Liver (tissue), 3 donors: ENCODE measurements at regions not wholly inside any gene's neighbourhood (a gene's known extent, or its start where the extent isn't known, plus 50 kb on each side); places are given as distances from the start of the nearest gene placed in this dataset.

Source experiments
- MAX ChIP-seq: IDR thresholded peaks from 2 replicates; pipeline ENCODE4 v1.6.1; 2016; ENCODE audit warnings: antibody characterized with exemption
- RAD21 ChIP-seq, 2 donors: IDR thresholded peaks; 2 replicates each; pipeline ENCODE4 v1.6.1; 2016; ENCODE audit warnings: antibody characterized with exemption in 2 of 2, mild to moderate bottlenecking in 2 of 2
- SP1 ChIP-seq: IDR thresholded peaks from 2 replicates; pipeline ENCODE4 v1.6.1; 2018; ENCODE audit warnings: antibody characterized with exemption, mild to moderate bottlenecking
- TF ChIP-seq, protein P1 (sequence below): fragments of 150-350 bp; IDR thresholded peaks from 2 replicates; pipeline ENCODE4 v1.5.1; 2017; ENCODE audit warnings: improper control_type of control experiment, low read depth, low read length; ENCODE audit not compliant: missing input control
- TF ChIP-seq, protein P2 (sequence below): IDR thresholded peaks from 2 replicates; pipeline ENCODE4 v1.6.1; 2016; ENCODE audit warnings: antibody characterized with exemption, mild to moderate bottlenecking
- donor health status: healthy.
- donor health status: healthy.

DNA sequence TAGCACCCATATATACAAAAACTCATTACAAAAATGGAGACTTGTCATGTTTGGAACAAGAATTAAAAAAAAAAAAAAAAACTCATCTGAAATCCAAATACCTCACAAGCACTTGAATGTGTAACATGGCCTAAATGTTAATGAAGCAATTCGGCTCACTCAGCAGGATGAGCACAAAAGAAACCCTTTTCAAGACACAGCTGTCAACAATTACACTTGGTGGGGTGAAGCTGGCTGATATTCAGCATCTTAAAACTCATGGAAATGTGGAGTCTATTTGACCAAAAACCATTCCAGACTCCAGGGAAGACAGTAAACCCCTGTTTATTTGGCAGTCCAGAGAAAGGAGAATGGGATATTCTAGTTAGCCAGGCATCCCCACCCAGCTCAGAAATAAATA lies 205.4 kb upstream of the TSC22D2 start:
- no peak for TF ChIP-seq SP1
- TF ChIP-seq, protein P1, sequence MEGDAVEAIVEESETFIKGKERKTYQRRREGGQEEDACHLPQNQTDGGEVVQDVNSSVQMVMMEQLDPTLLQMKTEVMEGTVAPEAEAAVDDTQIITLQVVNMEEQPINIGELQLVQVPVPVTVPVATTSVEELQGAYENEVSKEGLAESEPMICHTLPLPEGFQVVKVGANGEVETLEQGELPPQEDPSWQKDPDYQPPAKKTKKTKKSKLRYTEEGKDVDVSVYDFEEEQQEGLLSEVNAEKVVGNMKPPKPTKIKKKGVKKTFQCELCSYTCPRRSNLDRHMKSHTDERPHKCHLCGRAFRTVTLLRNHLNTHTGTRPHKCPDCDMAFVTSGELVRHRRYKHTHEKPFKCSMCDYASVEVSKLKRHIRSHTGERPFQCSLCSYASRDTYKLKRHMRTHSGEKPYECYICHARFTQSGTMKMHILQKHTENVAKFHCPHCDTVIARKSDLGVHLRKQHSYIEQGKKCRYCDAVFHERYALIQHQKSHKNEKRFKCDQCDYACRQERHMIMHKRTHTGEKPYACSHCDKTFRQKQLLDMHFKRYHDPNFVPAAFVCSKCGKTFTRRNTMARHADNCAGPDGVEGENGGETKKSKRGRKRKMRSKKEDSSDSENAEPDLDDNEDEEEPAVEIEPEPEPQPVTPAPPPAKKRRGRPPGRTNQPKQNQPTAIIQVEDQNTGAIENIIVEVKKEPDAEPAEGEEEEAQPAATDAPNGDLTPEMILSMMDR, result no peak
- TF ChIP-seq, protein P2, sequence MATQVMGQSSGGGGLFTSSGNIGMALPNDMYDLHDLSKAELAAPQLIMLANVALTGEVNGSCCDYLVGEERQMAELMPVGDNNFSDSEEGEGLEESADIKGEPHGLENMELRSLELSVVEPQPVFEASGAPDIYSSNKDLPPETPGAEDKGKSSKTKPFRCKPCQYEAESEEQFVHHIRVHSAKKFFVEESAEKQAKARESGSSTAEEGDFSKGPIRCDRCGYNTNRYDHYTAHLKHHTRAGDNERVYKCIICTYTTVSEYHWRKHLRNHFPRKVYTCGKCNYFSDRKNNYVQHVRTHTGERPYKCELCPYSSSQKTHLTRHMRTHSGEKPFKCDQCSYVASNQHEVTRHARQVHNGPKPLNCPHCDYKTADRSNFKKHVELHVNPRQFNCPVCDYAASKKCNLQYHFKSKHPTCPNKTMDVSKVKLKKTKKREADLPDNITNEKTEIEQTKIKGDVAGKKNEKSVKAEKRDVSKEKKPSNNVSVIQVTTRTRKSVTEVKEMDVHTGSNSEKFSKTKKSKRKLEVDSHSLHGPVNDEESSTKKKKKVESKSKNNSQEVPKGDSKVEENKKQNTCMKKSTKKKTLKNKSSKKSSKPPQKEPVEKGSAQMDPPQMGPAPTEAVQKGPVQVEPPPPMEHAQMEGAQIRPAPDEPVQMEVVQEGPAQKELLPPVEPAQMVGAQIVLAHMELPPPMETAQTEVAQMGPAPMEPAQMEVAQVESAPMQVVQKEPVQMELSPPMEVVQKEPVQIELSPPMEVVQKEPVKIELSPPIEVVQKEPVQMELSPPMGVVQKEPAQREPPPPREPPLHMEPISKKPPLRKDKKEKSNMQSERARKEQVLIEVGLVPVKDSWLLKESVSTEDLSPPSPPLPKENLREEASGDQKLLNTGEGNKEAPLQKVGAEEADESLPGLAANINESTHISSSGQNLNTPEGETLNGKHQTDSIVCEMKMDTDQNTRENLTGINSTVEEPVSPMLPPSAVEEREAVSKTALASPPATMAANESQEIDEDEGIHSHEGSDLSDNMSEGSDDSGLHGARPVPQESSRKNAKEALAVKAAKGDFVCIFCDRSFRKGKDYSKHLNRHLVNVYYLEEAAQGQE, result no peak
- no peak for TF ChIP-seq RAD21 (IDR thresholded peaks at IDR 0.05)
- no peak for TF ChIP-seq MAX
